ENCODE measurements at regions not wholly inside any gene's neighbourhood (a gene's known extent, or its start where the extent isn't known, plus 50 kb on each side); places are given as distances from the start of the nearest gene placed in this dataset.

GRCh38 chr3:163936543-163936942 lies 1141.8 kb downstream of the SI start:
- no peaks in the 10 kb centered on the region for H3K9me3 ChIP-seq (ENCODE audit: control insufficient read depth, low read length)
- no peak overlapping the region for H3K9ac ChIP-seq (ENCODE audit: extremely low read depth, low read length, poor library complexity, severe bottlenecking)
- TF ChIP-seq CTCF (conservative IDR thresholded peaks at IDR 0.05): no peak
- no peaks in the 10 kb centered on the region for H3K27me3 ChIP-seq (ENCODE audit: control insufficient read depth, insufficient read depth, low read length, poor library complexity, severe bottlenecking)
- Mint-ChIP-seq H3K4me1 (no peaks in the 10 kb centered on the region), H3K9me3 (peaks cover 3% of the 10 kb centered on the region), H3K27ac (no peak overlapping the region), H3K4me3 (no peak overlapping the region), H3K27me3 (ENCODE audit: insufficient read depth) (no peaks in the 10 kb centered on the region), H3K36me3 (ENCODE audit: low read depth) (no peaks in the 10 kb centered on the region)
- no peaks in the 10 kb centered on the region for H3K4me1 ChIP-seq (ENCODE audit: control insufficient read depth, insufficient read depth, low read length)
- 100% methylated on average over 1 of the region's 1 CpG for whole genome bisulfite sequencing, 2 experiments (ENCODE audit: insufficient coverage in 1 of 2, insufficient read length in 1 of 2)
- H3K27ac ChIP-seq (ENCODE audit: low read depth, low read length): no peak overlapping the region
- H3K4me3 ChIP-seq (ENCODE audit: low read length): no peak overlapping the region
- no peaks in the 10 kb centered on the region for H3K36me3 ChIP-seq (ENCODE audit: control insufficient read depth, insufficient read depth, low read length)
- no peak for DNase-seq

- Histone ChIP-seq H3K27ac (ENCODE audit: low read depth, low read length) (no peak overlapping the region), H3K4me3 (ENCODE audit: low read length) (no peak overlapping the region), H3K9me3 (ENCODE audit: control insufficient read depth, low read length) (no peaks in the 10 kb centered on the region), H3K4me1 (ENCODE audit: control insufficient read depth, insufficient read depth, low read length) (no peaks in the 10 kb centered on the region), H3K27me3 (ENCODE audit: control insufficient read depth, insufficient read depth, low read length, poor library complexity, severe bottlenecking) (no peaks in the 10 kb centered on the region), H3K36me3 (ENCODE audit: control insufficient read depth, insufficient read depth, low read length) (no peaks in the 10 kb centered on the region), H3K9ac (ENCODE audit: extremely low read depth, low read length, poor library complexity, severe bottlenecking) (no peak overlapping the region)
- Mint-ChIP-seq H3K9me3 (no peaks in the 10 kb centered on the region), H3K27ac (no peak overlapping the region), H3K4me3 (no peak overlapping the region), H3K36me3 (ENCODE audit: low read depth) (no peaks in the 10 kb centered on the region), H3K27me3 (ENCODE audit: insufficient read depth) (no peaks in the 10 kb centered on the region), H3K4me1 (no peaks in the 10 kb centered on the region)
- no peak for DNase-seq
- no peak for TF ChIP-seq CTCF (conservative IDR thresholded peaks at IDR 0.05)
- 50 to 59% methylated on average over 2 to 3 of the region's 3 CpGs for WGBS, 2 experiments (ENCODE audit: insufficient coverage in 1 of 2, insufficient read length in 1 of 2)
These were observed 1142.9 kb downstream of the SI start for GRCh38 chr3:163935411-163935810.

DNA sequence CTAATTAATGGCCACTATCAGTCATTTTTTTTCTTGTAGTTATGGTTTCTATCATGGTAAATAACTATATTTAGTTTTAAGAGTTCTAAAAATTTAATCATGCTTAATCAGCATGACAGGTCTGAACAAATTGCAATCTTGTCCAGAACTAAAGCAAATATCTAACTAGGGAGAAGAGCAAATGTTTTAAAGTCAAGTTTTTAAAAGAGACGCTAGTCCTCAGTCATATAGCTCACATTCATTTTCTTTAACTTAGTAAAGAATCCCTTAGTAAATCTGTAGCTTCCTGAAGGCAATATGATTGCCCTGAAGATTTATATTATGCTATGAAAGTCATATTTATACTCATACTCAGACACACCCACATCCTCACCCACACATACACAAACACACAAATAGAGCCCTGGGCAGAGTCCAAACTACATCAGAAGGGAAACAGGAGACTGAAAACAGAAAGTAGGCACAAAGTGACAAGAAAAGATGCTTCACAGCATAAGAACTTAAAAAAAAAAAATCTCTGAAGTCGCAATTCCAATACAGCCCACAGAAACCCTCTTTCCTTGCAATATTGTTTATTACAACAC lies 1149.1 kb downstream of the SI start:
- DNase-seq: no peak
- Mint-ChIP-seq H3K36me3 (ENCODE audit: low read depth) (no peaks in the 10 kb centered on the region), H3K9me3 (no peaks in the 10 kb centered on the region), H3K27me3 (ENCODE audit: insufficient read depth) (peaks cover 3% of the 10 kb centered on the region), H3K4me3 (no peak overlapping the region), H3K4me1 (no peaks in the 10 kb centered on the region), H3K27ac (no peak overlapping the region)
- Histone ChIP-seq H3K27me3 (ENCODE audit: control insufficient read depth, insufficient read depth, low read length, poor library complexity, severe bottlenecking) (no peaks in the 10 kb centered on the region), H3K36me3 (ENCODE audit: control insufficient read depth, insufficient read depth, low read length) (no peaks in the 10 kb centered on the region), H3K4me3 (ENCODE audit: low read length) (no peak overlapping the region), H3K9me3 (ENCODE audit: control insufficient read depth, low read length) (no peaks in the 10 kb centered on the region), H3K27ac (ENCODE audit: low read depth, low read length) (no peak overlapping the region), H3K4me1 (ENCODE audit: control insufficient read depth, insufficient read depth, low read length) (no peaks in the 10 kb centered on the region), H3K9ac (ENCODE audit: extremely low read depth, low read length, poor library complexity, severe bottlenecking) (no peak overlapping the region)
- no peak for TF ChIP-seq CTCF (conservative IDR thresholded peaks at IDR 0.05)
- WGBS, 2 experiments (ENCODE audit: insufficient coverage in 1 of 2, insufficient read length in 1 of 2): 71 to 91% methylated on average over 1 to 2 of the region's 2 CpGs
